GM12878 (cell line): ENCODE measurements at regions not wholly inside any gene's neighbourhood (a gene's known extent, or its start where the extent isn't known, plus 50 kb on each side); places are given as distances from the start of the nearest gene placed in this dataset.

ENCODE experiments used
- BACH1 ChIP-seq: fragments of 450-650 bp; IDR thresholded peaks from 2 replicates; pipeline ENCODE4 v1.6.1; 2017; ENCODE audit warnings: mild to moderate bottlenecking, borderline replicate concordance
- CTCF ChIP-seq, 3 experiments: IDR thresholded peaks in 2 of 3; conservative IDR thresholded peaks in 1 of 3; 2 replicates each; pipeline ENCODE4 v1.5.1; 2011; ENCODE audit warnings: low read depth in 3 of 3, low read length in 3 of 3, mild to moderate bottlenecking in 3 of 3, control low read depth in 2 of 3, moderate library complexity in 2 of 3, inconsistent platforms in 1 of 3, mixed read lengths in 1 of 3; ENCODE audit not compliant: control insufficient read depth in 2 of 3, insufficient read depth in 1 of 3; ENCODE audit errors: extremely low read depth in 1 of 3
- MAX ChIP-seq: IDR thresholded peaks from 2 replicates; pipeline ENCODE4 v1.6.1; 2012; ENCODE audit warnings: low read depth, low read length, improper control_type of control experiment
- NFYB ChIP-seq: IDR thresholded peaks from 2 replicates; pipeline ENCODE4 v1.6.1; 2011; ENCODE audit warnings: low read depth, mild to moderate bottlenecking, low read length, improper control_type of control experiment, moderate library complexity; ENCODE audit not compliant: insufficient read depth
- POLR2A ChIP-seq: IDR thresholded peaks from 2 replicates; pipeline ENCODE4 v1.6.1; 2011; ENCODE audit warnings: low read depth, mild to moderate bottlenecking, low read length
- RAD21 ChIP-seq: IDR thresholded peaks from 2 replicates; pipeline ENCODE4 v1.6.1; 2011; ENCODE audit warnings: mild to moderate bottlenecking, low read depth, low read length, moderate library complexity; ENCODE audit not compliant: insufficient read depth
- TCF12 ChIP-seq: IDR thresholded peaks from 2 replicates; pipeline ENCODE4 v1.6.1; 2011; ENCODE audit warnings: low read depth, mild to moderate bottlenecking, low read length
- ZNF274 ChIP-seq: IDR thresholded peaks from one replicate; pipeline ENCODE4 v1.8.0; 2011; ENCODE audit not compliant: insufficient read length, insufficient read depth
- TF ChIP-seq, protein P1 (sequence below): fragments of 150-350 bp; IDR thresholded peaks from 2 replicates; pipeline ENCODE4 v1.6.1; 2016; ENCODE audit warnings: low read depth, low read length

DNA sequence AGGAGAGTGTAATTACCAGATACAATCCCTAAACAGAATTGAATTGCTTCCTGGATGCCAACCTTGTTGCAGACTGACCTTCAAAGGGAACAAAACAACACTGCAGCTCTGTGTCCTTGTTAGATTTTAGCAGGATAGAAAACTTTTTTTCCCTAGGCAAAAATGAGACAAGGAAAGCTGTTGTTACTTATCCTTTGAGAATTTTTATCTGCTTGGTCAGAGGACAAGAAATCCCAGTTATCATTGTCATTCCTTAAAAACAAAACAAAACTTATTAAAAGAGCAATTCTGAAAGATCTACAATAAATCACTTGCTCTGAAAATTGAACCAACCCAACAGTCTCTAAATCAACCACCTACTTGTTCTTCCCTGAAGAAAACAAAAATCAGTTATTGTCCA lies 652.6 kb downstream of the REEP3 start:
- no peak for TF ChIP-seq ZNF274
- no peak for TF ChIP-seq NFYB
- TF ChIP-seq BACH1, result no peak
- TF ChIP-seq TCF12, result no peak
- no peak for TF ChIP-seq POLR2A
- TF ChIP-seq MAX, result no peak
- no peak for TF ChIP-seq CTCF (IDR thresholded peaks at IDR 0.05 in 2 of 3, conservative IDR thresholded peaks at IDR 0.05 in 1 of 3; ENCODE audit: control insufficient read depth in 2 of 3, extremely low read depth in 1 of 3, insufficient read depth in 1 of 3, low read depth in 3 of 3, low read length in 3 of 3)
- no peak for TF ChIP-seq RAD21
- TF ChIP-seq, protein P1, sequence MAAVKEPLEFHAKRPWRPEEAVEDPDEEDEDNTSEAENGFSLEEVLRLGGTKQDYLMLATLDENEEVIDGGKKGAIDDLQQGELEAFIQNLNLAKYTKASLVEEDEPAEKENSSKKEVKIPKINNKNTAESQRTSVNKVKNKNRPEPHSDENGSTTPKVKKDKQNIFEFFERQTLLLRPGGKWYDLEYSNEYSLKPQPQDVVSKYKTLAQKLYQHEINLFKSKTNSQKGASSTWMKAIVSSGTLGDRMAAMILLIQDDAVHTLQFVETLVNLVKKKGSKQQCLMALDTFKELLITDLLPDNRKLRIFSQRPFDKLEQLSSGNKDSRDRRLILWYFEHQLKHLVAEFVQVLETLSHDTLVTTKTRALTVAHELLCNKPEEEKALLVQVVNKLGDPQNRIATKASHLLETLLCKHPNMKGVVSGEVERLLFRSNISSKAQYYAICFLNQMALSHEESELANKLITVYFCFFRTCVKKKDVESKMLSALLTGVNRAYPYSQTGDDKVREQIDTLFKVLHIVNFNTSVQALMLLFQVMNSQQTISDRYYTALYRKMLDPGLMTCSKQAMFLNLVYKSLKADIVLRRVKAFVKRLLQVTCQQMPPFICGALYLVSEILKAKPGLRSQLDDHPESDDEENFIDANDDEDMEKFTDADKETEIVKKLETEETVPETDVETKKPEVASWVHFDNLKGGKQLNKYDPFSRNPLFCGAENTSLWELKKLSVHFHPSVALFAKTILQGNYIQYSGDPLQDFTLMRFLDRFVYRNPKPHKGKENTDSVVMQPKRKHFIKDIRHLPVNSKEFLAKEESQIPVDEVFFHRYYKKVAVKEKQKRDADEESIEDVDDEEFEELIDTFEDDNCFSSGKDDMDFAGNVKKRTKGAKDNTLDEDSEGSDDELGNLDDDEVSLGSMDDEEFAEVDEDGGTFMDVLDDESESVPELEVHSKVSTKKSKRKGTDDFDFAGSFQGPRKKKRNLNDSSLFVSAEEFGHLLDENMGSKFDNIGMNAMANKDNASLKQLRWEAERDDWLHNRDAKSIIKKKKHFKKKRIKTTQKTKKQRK, result no peak
